ENCODE measurements at regions not wholly inside any gene's neighbourhood (a gene's known extent, or its start where the extent isn't known, plus 50 kb on each side); places are given as distances from the start of the nearest gene placed in this dataset.

DNA sequence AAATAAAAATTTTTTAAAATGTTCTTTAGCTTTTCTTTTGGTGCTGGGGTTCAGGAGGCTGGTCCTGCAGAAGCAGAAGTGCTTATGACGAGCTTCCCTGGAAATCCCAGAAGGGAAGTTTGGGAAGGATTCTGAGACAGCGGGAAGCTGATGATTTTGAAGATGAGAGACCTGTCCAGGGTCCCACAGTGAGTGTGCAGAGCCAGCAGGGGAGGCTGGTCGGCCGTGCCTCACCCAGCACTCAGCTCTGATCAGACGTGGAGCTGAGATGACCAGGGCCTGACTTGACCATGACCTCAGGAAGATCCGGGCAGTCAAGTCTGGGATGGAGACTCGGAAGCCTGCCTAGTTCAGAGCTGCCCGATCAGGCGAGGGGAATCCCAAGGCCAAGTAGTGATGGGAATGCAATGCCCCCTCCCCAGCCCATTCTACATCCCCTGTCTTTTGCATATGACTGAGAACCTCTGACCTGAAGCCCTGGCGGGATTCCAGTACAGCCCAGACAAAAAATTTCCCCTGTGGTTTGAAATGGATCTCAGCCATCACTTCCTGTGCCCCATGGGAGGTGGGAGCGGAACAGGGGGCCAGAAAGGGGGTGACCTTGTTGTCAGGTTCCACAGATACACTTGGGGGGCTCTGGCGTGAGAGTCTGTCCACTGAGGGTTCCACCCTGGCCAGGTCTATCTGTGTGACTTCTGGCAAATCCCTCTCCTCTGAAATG is 96.8 kb upstream of the RUNX3 start:
- TF ChIP-seq, protein P1, sequence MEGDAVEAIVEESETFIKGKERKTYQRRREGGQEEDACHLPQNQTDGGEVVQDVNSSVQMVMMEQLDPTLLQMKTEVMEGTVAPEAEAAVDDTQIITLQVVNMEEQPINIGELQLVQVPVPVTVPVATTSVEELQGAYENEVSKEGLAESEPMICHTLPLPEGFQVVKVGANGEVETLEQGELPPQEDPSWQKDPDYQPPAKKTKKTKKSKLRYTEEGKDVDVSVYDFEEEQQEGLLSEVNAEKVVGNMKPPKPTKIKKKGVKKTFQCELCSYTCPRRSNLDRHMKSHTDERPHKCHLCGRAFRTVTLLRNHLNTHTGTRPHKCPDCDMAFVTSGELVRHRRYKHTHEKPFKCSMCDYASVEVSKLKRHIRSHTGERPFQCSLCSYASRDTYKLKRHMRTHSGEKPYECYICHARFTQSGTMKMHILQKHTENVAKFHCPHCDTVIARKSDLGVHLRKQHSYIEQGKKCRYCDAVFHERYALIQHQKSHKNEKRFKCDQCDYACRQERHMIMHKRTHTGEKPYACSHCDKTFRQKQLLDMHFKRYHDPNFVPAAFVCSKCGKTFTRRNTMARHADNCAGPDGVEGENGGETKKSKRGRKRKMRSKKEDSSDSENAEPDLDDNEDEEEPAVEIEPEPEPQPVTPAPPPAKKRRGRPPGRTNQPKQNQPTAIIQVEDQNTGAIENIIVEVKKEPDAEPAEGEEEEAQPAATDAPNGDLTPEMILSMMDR (IDR thresholded peaks at IDR 0.05; ENCODE audit: poor library complexity), result no peak
- no peak for TF ChIP-seq EZH2phosphoT487 (IDR thresholded peaks at IDR 0.05; ENCODE audit: low read depth, severe bottlenecking, unreplicated experiment)
